MCF 10A (cell line): ENCODE measurements at regions not wholly inside any gene's neighbourhood (a gene's known extent, or its start where the extent isn't known, plus 50 kb on each side); places are given as distances from the start of the nearest gene placed in this dataset.
"Not testable (repeated sequence)": the region's sequence is repeated elsewhere in the genome, so short reads cannot be mapped to it uniquely, and the experiment has no call there.

Source experiments
- BruUV-seq: library from RNA; stranded (reverse); fragments of 400-500 nt; replicated peaks from 2 replicates; lab custom pipeline; 2021; lab: Mats Ljungman, UMichigan
- CTCF ChIA-PET: fragments of 300-600 bp; sonication (Branson Sonifier 250); formaldehyde crosslinking; extraction: SDS; loops from one replicate; lab custom pipeline; 2021; ENCODE audit warnings: antibody characterized with exemption, inconsistent platforms; lab: Yijun Ruan, JAX
- POLR2A ChIA-PET: fragments of 300-600, 350-650 bp; sonication (Branson Sonifier 250); formaldehyde crosslinking; extraction: SDS; loops from one replicate; lab custom pipeline; 2020; ENCODE audit warnings: antibody characterized with exemption, inconsistent platforms; lab: Yijun Ruan, JAX
- DNase-seq: peaks from one replicate; pipeline ENCODE4 v3.0.0-alpha.2; 2018; ENCODE audit not compliant: unreplicated experiment
- H3K27ac Mint-ChIP-seq: one replicate; pipeline ENCODE4 v1.8.0; 2022; ENCODE audit warnings: mild to moderate bottlenecking, low read depth, mixed read lengths; ENCODE audit not compliant: unreplicated experiment
- H3K27me3 Mint-ChIP-seq: one replicate; pipeline ENCODE4 v1.8.0; 2022; ENCODE audit warnings: mixed read lengths; ENCODE audit not compliant: insufficient read depth, unreplicated experiment
- H3K36me3 Mint-ChIP-seq: one replicate; pipeline ENCODE4 v1.8.0; 2022; ENCODE audit warnings: mild to moderate bottlenecking, moderate library complexity, mixed read lengths; ENCODE audit not compliant: insufficient read depth, unreplicated experiment
- H3K4me1 Mint-ChIP-seq: one replicate; pipeline ENCODE4 v1.8.0; 2022; ENCODE audit warnings: mixed read lengths; ENCODE audit not compliant: insufficient read depth, unreplicated experiment
- H3K4me3 Mint-ChIP-seq: one replicate; pipeline ENCODE4 v1.8.0; 2022; ENCODE audit warnings: mild to moderate bottlenecking, moderate library complexity, mixed read lengths; ENCODE audit not compliant: unreplicated experiment
- H3K9me3 Mint-ChIP-seq: one replicate; pipeline ENCODE4 v1.8.0; 2022; ENCODE audit warnings: mixed read lengths; ENCODE audit not compliant: unreplicated experiment
- intact Hi-C: fragments of 100-400 bp; cut with micrococcal nuclease; formaldehyde crosslinking; loops from 2 replicates; pipeline ENCODE4 v1.14.1; 2022
- TF ChIP-seq, protein P1 (sequence below): fragments of 200-600 bp; IDR thresholded peaks from one replicate; pipeline ENCODE4 v1.8.0; 2022; ENCODE audit warnings: antibody characterized with exemption, mild to moderate bottlenecking; ENCODE audit not compliant: unreplicated experiment

GRCh38 chrX:53831662-53832635, 145.4 kb upstream of the HUWE1 start:
- no TSS peak for BruUV-seq
- Mint-ChIP-seq H3K9me3 (no peaks in the 10 kb centered on the region), H3K36me3 (no peaks in the 10 kb centered on the region), H3K27me3 (peaks cover 33% of the 10 kb centered on the region), H3K4me3 (no peak overlapping the region), H3K4me1 (no peaks in the 10 kb centered on the region), H3K27ac (no peak overlapping the region)
- TF ChIP-seq, protein P1, sequence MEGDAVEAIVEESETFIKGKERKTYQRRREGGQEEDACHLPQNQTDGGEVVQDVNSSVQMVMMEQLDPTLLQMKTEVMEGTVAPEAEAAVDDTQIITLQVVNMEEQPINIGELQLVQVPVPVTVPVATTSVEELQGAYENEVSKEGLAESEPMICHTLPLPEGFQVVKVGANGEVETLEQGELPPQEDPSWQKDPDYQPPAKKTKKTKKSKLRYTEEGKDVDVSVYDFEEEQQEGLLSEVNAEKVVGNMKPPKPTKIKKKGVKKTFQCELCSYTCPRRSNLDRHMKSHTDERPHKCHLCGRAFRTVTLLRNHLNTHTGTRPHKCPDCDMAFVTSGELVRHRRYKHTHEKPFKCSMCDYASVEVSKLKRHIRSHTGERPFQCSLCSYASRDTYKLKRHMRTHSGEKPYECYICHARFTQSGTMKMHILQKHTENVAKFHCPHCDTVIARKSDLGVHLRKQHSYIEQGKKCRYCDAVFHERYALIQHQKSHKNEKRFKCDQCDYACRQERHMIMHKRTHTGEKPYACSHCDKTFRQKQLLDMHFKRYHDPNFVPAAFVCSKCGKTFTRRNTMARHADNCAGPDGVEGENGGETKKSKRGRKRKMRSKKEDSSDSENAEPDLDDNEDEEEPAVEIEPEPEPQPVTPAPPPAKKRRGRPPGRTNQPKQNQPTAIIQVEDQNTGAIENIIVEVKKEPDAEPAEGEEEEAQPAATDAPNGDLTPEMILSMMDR: peak; percentile 64
- intact Hi-C loops: loop anchor here (1.0 to 5.0 kb wide), 3 partner anchors 148 to 520 kb away; no protein-coding TSS in a partner anchor
- CTCF ChIA-PET: interaction anchor here (0.5 to 1.3 kb wide), 14 partner anchors 9 to 1478 kb away, joined by 3 to 5 read pairs (median 4); no protein-coding TSS in a partner anchor
- peak; percentile 66 for DNase-seq
- POLR2A ChIA-PET: interaction anchor here (1.2 kb wide), 1 partner anchor 148 kb away, joined by 4 read pairs; no protein-coding TSS in a partner anchor

GRCh38 chrX:53824686-53825085, 138.2 kb upstream of the HUWE1 start:
- Mint-ChIP-seq H3K9me3 (no peaks in the 10 kb centered on the region), H3K27me3 (peaks cover 45% of the 10 kb centered on the region), H3K4me1 (no peaks in the 10 kb centered on the region), H3K4me3 (no peak overlapping the region), H3K27ac (no peak overlapping the region), H3K36me3 (no peaks in the 10 kb centered on the region)
- BruUV-seq: no TSS peak
- POLR2A ChIA-PET: interaction anchor here (0.7 kb wide), 1 partner anchor 97 kb away, joined by 3 read pairs; no protein-coding TSS in a partner anchor
- DNase-seq: no peak
- CTCF ChIA-PET: interaction anchor here (0.7 kb wide), 1 partner anchor 65 kb away, joined by 4 read pairs; no protein-coding TSS in a partner anchor
- TF ChIP-seq, protein P1: no peak
- intact Hi-C loops: no loop called here

- CTCF ChIA-PET: interaction anchor here (0.7 kb wide), 1 partner anchor 457 kb away, joined by 3 read pairs; no protein-coding TSS in a partner anchor
- intact Hi-C loops, H3K9me3 Mint-ChIP-seq: not testable (repeated sequence)
Measured at GRCh38 chrX:53818115-53818514, 131.6 kb upstream of the HUWE1 start.

DNA sequence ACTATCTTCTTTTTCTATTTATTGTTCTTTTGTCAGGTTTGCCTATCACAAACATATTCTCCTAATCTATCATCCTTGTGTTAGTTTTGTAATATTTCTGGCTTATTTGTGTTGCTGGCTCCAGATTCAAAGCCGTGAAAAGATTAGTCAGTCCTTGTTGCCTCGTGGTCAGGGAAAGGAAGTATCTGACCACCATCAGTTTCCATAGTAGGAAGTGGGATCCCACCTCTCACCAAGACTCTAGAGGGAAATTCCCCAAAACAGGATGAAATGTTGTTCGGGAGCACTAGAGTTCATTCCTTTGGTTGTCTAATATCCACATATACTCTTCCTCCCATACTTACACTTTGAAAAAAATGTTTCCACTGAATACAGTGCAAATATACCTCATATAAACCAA, 131.0 kb upstream of the HUWE1 start:
- BruUV-seq: no TSS peak
- intact Hi-C loops: no loop called here
- H3K27ac Mint-ChIP-seq: no peak overlapping the region
- no peaks in the 10 kb centered on the region for H3K9me3 Mint-ChIP-seq
- no peaks in the 10 kb centered on the region for H3K4me1 Mint-ChIP-seq
- H3K36me3 Mint-ChIP-seq: no peaks in the 10 kb centered on the region
- H3K27me3 Mint-ChIP-seq: peaks cover 62% of the 10 kb centered on the region
- ChIA-PET CTCF (no interaction called here), POLR2A (no interaction called here)
- no peak for DNase-seq
- TF ChIP-seq, protein P1: no peak
- no peak overlapping the region for H3K4me3 Mint-ChIP-seq

More at GRCh38 chrX:53818115-53818514, 131.6 kb upstream of the HUWE1 start:
- DNase-seq, H3K27ac Mint-ChIP-seq, H3K4me3 Mint-ChIP-seq, BruUV-seq, POLR2A ChIA-PET, H3K4me1 Mint-ChIP-seq, H3K36me3 Mint-ChIP-seq: not testable (repeated sequence)
- peaks cover 65% of the 10 kb centered on the region for H3K27me3 Mint-ChIP-seq
